GM23248 (cell line): ENCODE measurements at regions not wholly inside any gene's neighbourhood (a gene's known extent, or its start where the extent isn't known, plus 50 kb on each side); places are given as distances from the start of the nearest gene placed in this dataset.

ENCODE experiments used
- DNase-seq: peaks from one replicate; pipeline ENCODE4 v3.0.0-alpha.2; 2015
- H2AFZ ChIP-seq: fragments of 200-600 bp; sonication (generic); 2 replicates; pipeline ENCODE4 v1.6.1; 2016; ENCODE audit warnings: antibody characterized with exemption
- H3F3A ChIP-seq: fragments of 200-600 bp; sonication (generic); 2 replicates; pipeline ENCODE4 v1.6.1; 2016; ENCODE audit warnings: mild to moderate bottlenecking, antibody characterized with exemption, mixed run types; ENCODE audit not compliant: insufficient read depth
- H3K27ac ChIP-seq: fragments of 200-600 bp; sonication (generic); 2 replicates; pipeline ENCODE4 v1.5.1; 2016; ENCODE audit warnings: mild to moderate bottlenecking
- H3K27me3 ChIP-seq: fragments of 200-600 bp; sonication (generic); replicated peaks from 2 replicates; pipeline ENCODE4 v1.6.1; 2016; ENCODE audit warnings: mild to moderate bottlenecking; ENCODE audit not compliant: insufficient read depth
- H3K36me3 ChIP-seq: fragments of 200-600 bp; sonication (generic); 2 replicates; pipeline ENCODE4 v1.6.1; 2016; ENCODE audit warnings: low read depth, mild to moderate bottlenecking
- H3K4me1 ChIP-seq: fragments of 200-600 bp; sonication (generic); 2 replicates; pipeline ENCODE4 v1.6.1; 2016; ENCODE audit warnings: mild to moderate bottlenecking; ENCODE audit not compliant: insufficient read depth
- H3K4me2 ChIP-seq: fragments of 200-600 bp; sonication (generic); one replicate; pipeline ENCODE4 v1.6.1; 2016; ENCODE audit warnings: mild to moderate bottlenecking; ENCODE audit not compliant: unreplicated experiment
- H3K4me3 ChIP-seq: fragments of 200-600 bp; sonication (generic); 2 replicates; pipeline ENCODE4 v1.5.1; 2016; ENCODE audit warnings: mild to moderate bottlenecking
- H3K79me2 ChIP-seq: fragments of 200-600 bp; sonication (generic); 2 replicates; pipeline ENCODE4 v1.6.1; 2016; ENCODE audit warnings: mild to moderate bottlenecking; ENCODE audit not compliant: insufficient read depth
- H3K9ac ChIP-seq: fragments of 200-600 bp; sonication (generic); 2 replicates; pipeline ENCODE4 v1.6.1; 2016; ENCODE audit warnings: mild to moderate bottlenecking
- H3K9me2 ChIP-seq: fragments of 200-600 bp; sonication (generic); 2 replicates; pipeline ENCODE4 v1.6.1; 2016; ENCODE audit warnings: mixed run types, mild to moderate bottlenecking, moderate library complexity; ENCODE audit not compliant: insufficient read depth
- H3K9me3 ChIP-seq: fragments of 200-600 bp; sonication (generic); one replicate; pipeline ENCODE4 v1.6.1; 2017; ENCODE audit warnings: low read depth
- H4K20me1 ChIP-seq: fragments of 200-600 bp; sonication (generic); 2 replicates; pipeline ENCODE4 v1.6.0; 2016; ENCODE audit not compliant: insufficient read depth
- EZH2 ChIP-seq: fragments of 200-600 bp; sonication (generic); IDR thresholded peaks from 2 replicates; pipeline ENCODE4 v1.6.1; 2018; ENCODE audit warnings: antibody characterized with exemption, mild to moderate bottlenecking; ENCODE audit not compliant: insufficient read depth, poor library complexity, severe bottlenecking
- EZH2phosphoT487 ChIP-seq: fragments of 200-600 bp; sonication (generic); IDR thresholded peaks from 2 replicates; pipeline ENCODE4 v1.6.1; 2018; ENCODE audit warnings: antibody characterized with exemption, moderate library complexity, mild to moderate bottlenecking, low read depth; ENCODE audit not compliant: insufficient read depth
- WGBS, 2 experiments: methylation state at CpG; one replicate each; pipeline ENCODE4 v1.1.6; 2015 to 2017; ENCODE audit warnings: low lambda C conversion rate in 2 of 2, low coverage in 1 of 2; ENCODE audit errors: missing lambda C conversion rate in 2 of 2; 5-methylcytosine and 5-hydroxymethylcytosine counted together
- in situ Hi-C: fragments of 300-500 bp; cut with MboI; formaldehyde crosslinking; loops from 2 replicates; pipeline ENCODE4 v1.15.0; 2020

DNA sequence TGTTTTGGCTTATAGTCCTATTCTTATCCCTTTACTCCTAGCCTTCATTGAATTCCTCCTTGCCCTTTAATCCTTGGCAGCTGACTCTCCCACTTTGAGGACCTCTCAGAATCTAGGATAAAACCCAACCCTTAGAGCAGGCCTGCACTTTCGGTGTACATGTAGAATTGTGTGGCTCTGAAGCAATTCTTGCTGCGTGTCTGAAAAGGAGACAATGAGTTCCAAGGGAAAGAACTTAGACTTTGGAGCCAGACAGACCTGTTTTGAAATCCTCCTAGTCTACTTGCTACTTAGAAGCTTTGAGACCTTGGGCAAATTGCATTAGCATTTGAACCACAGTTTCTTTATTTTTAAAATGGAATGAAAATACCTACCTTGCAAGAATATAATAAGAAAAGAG lies 175.2 kb downstream of the BEND2 start:
- no peaks in the 10 kb centered on the region for H3K9me3 ChIP-seq
- no peak for DNase-seq
- no peak for TF ChIP-seq EZH2phosphoT487
- TF ChIP-seq EZH2: no peak
- H3K27ac ChIP-seq: no peak overlapping the region
- H3K27me3 ChIP-seq: no peaks in the 10 kb centered on the region
- no peak overlapping the region for H3K4me2 ChIP-seq
- H3K9me2 ChIP-seq: no peaks in the 10 kb centered on the region
- H3K79me2 ChIP-seq: no peaks in the 10 kb centered on the region
- H4K20me1 ChIP-seq: no peaks in the 10 kb centered on the region
- H3K9ac ChIP-seq: no peak overlapping the region
- in situ Hi-C loops: no loop called here
- no peaks in the 10 kb centered on the region for H3K36me3 ChIP-seq
- WGBS, 2 experiments: 49 to 66% methylated on average over 2 of the region's 2 CpGs
- H2AFZ ChIP-seq: no peak overlapping the region
- H3K4me3 ChIP-seq: no peak overlapping the region
- no peaks in the 10 kb centered on the region for H3K4me1 ChIP-seq
- no peaks in the 10 kb centered on the region for H3F3A ChIP-seq

- in situ Hi-C loops: no loop called here
- H3K27me3 ChIP-seq: no peaks in the 10 kb centered on the region
- H3K79me2 ChIP-seq: no peaks in the 10 kb centered on the region
- no peaks in the 10 kb centered on the region for H3K9me2 ChIP-seq
- H3K4me3 ChIP-seq: no peak overlapping the region
- no peak overlapping the region for H3K27ac ChIP-seq
- no peak overlapping the region for H3K9ac ChIP-seq
- H4K20me1 ChIP-seq: no peaks in the 10 kb centered on the region
- no peaks in the 10 kb centered on the region for H3K9me3 ChIP-seq
- no peaks in the 10 kb centered on the region for H3K36me3 ChIP-seq
- 1 to 2% methylated on average over 5 of the region's 5 CpGs for WGBS, 2 experiments
- no peak overlapping the region for H3K4me2 ChIP-seq
- no peak overlapping the region for H2AFZ ChIP-seq
- H3F3A ChIP-seq: no peaks in the 10 kb centered on the region
- DNase-seq: no peak
- H3K4me1 ChIP-seq: no peaks in the 10 kb centered on the region
- no peak for TF ChIP-seq EZH2phosphoT487
- TF ChIP-seq EZH2: no peak
These were observed 177.9 kb downstream of the BEND2 start for GRCh38 chrX:18042776-18043175.

DNA sequence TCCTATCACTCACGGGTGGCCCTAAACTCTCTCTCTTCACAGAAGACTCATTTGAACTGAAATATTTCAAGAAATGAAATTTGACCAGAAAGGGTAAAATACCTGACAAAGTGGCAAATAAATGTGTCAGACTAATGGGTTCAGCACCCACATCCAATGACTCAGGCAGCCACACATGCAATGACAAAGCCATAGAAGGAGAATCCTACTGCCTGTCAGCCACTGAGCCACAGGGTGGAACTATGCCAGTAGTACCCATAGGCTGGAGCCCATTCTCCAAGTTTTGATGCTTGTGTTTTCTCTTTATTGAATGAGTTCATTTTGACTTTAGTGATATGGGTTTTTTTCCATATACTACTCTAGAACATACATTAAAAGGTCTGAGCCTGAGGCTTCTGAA lies 179.0 kb downstream of the BEND2 start:
- no peak for TF ChIP-seq EZH2phosphoT487
- no peak for TF ChIP-seq EZH2
- no peaks in the 10 kb centered on the region for H4K20me1 ChIP-seq

GRCh38 chrX:18039023-18039422 lies 177.9 kb upstream of the RAI2 start:
- H3K27me3 ChIP-seq: no peaks in the 10 kb centered on the region
- no peaks in the 10 kb centered on the region for H3F3A ChIP-seq
- in situ Hi-C loops: no loop called here
- WGBS, 2 experiments: 24 to 63% methylated on average over 2 of the region's 2 CpGs
- H4K20me1 ChIP-seq: no peaks in the 10 kb centered on the region
- DNase-seq: no peak
- H3K4me2 ChIP-seq: no peak overlapping the region
- H3K9ac ChIP-seq: no peak overlapping the region
- no peaks in the 10 kb centered on the region for H3K9me3 ChIP-seq
- no peaks in the 10 kb centered on the region for H3K4me1 ChIP-seq
- no peaks in the 10 kb centered on the region for H3K36me3 ChIP-seq
- no peak overlapping the region for H2AFZ ChIP-seq
- H3K79me2 ChIP-seq: no peaks in the 10 kb centered on the region
- no peak overlapping the region for H3K27ac ChIP-seq
- TF ChIP-seq EZH2 (no peak), EZH2phosphoT487 (no peak)
- no peaks in the 10 kb centered on the region for H3K9me2 ChIP-seq
- H3K4me3 ChIP-seq: no peak overlapping the region

More for the DNA sequence above, 179.0 kb downstream of the BEND2 start:
- H3F3A ChIP-seq: no peaks in the 10 kb centered on the region
- no peak for DNase-seq
- H3K79me2 ChIP-seq: no peaks in the 10 kb centered on the region
- H3K9me3 ChIP-seq: no peaks in the 10 kb centered on the region
- no peaks in the 10 kb centered on the region for H3K4me1 ChIP-seq
- H3K27me3 ChIP-seq: no peaks in the 10 kb centered on the region
- no peak overlapping the region for H2AFZ ChIP-seq
- no peak overlapping the region for H3K4me3 ChIP-seq
- H3K4me2 ChIP-seq: no peak overlapping the region
- no peak overlapping the region for H3K9ac ChIP-seq
- no peak overlapping the region for H3K27ac ChIP-seq
- H3K9me2 ChIP-seq: no peaks in the 10 kb centered on the region
- no peaks in the 10 kb centered on the region for H3K36me3 ChIP-seq
- in situ Hi-C loops: no loop called here
- WGBS, 2 experiments: 95 to 100% methylated on average over 1 of the region's 1 CpG

DNA sequence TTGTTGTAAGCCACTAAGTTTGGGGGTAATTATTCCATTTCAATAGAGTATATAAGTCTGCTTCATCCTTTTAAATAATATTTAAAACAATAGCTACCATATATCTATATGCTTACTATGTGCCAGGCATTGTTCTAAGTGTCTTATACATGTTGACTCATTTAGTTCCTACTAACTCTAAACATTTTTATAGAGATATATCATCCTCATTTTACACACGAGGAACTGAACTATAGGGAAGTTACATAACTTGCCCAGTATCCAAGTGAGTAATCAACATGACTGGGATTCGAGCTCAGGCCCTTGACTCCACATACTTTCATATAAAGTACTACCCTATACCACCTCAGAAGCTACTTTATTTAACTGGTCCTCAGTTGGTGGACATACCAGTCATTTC lies 175.3 kb upstream of the RAI2 start:
- in situ Hi-C loops: no loop called here
- no peaks in the 10 kb centered on the region for H3F3A ChIP-seq
- H3K27ac ChIP-seq: no peak overlapping the region
- WGBS, 2 experiments: 8 to 11% methylated on average over 2 of the region's 2 CpGs
- no peak overlapping the region for H3K4me2 ChIP-seq
- H2AFZ ChIP-seq: no peak overlapping the region
- TF ChIP-seq EZH2 (no peak), EZH2phosphoT487 (no peak)
- H3K4me3 ChIP-seq: no peak overlapping the region
- H3K4me1 ChIP-seq: no peaks in the 10 kb centered on the region
- DNase-seq: no peak
- no peaks in the 10 kb centered on the region for H3K27me3 ChIP-seq
- H3K9me3 ChIP-seq: no peaks in the 10 kb centered on the region
- no peak overlapping the region for H3K9ac ChIP-seq
- H4K20me1 ChIP-seq: no peaks in the 10 kb centered on the region
- no peaks in the 10 kb centered on the region for H3K79me2 ChIP-seq
- H3K9me2 ChIP-seq: no peaks in the 10 kb centered on the region
- no peaks in the 10 kb centered on the region for H3K36me3 ChIP-seq
